Gastrocnemius medialis (tissue), 4 donors: ENCODE measurements at regions not wholly inside any gene's neighbourhood (a gene's known extent, or its start where the extent isn't known, plus 50 kb on each side); places are given as distances from the start of the nearest gene placed in this dataset.

Source experiments
- POLR2A ChIP-seq, 2 donors: fragments of 450-650 bp; IDR thresholded peaks; one replicate each; pipeline ENCODE4 v1.6.1; 2017; ENCODE audit warnings: antibody characterized with exemption in 2 of 2, mild to moderate bottlenecking in 2 of 2, moderate library complexity in 2 of 2
- TF ChIP-seq, protein P1 (sequence below), 5 experiments: fragments of 450-650 bp in 3 of 5; fragments of 200-600 bp in 2 of 5; sonication (generic) in 2 of 5; IDR thresholded peaks in 4 of 5; conservative IDR thresholded peaks in 1 of 5; 1 replicate in 4 of 5; 2 replicates in 1 of 5; pipeline ENCODE4 v1.5.1; 2016 to 2019; ENCODE audit warnings: antibody characterized with exemption in 5 of 5, mild to moderate bottlenecking in 3 of 5, moderate library complexity in 3 of 5

DNA sequence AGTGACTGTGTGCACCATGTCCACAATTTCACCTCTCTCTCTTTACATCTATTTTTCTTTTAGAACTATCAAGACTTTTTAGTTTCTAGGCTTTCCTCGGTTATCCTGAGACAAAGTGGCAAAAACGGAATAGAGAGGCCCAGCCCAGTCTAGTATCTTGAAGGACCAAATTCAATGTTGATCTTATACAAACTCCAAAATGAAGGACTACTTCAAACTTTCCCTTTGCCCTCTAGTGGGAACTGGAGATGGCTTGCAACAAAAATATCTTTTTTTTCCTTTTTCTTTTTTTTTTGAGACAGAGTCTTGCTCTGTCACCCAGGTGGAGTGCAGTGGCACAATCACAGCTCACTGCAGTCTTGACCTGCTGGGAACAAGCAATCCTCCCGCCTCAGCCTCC is 338.5 kb upstream of the UMPS start:
- TF ChIP-seq, protein P1, sequence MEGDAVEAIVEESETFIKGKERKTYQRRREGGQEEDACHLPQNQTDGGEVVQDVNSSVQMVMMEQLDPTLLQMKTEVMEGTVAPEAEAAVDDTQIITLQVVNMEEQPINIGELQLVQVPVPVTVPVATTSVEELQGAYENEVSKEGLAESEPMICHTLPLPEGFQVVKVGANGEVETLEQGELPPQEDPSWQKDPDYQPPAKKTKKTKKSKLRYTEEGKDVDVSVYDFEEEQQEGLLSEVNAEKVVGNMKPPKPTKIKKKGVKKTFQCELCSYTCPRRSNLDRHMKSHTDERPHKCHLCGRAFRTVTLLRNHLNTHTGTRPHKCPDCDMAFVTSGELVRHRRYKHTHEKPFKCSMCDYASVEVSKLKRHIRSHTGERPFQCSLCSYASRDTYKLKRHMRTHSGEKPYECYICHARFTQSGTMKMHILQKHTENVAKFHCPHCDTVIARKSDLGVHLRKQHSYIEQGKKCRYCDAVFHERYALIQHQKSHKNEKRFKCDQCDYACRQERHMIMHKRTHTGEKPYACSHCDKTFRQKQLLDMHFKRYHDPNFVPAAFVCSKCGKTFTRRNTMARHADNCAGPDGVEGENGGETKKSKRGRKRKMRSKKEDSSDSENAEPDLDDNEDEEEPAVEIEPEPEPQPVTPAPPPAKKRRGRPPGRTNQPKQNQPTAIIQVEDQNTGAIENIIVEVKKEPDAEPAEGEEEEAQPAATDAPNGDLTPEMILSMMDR (IDR thresholded peaks at IDR 0.05 in 4 of 5, conservative IDR thresholded peaks at IDR 0.05 in 1 of 5): no peak
- no peak for TF ChIP-seq POLR2A (IDR thresholded peaks at IDR 0.05)
